CD14-positive monocyte (primary cell): ENCODE measurements at regions not wholly inside any gene's neighbourhood (a gene's known extent, or its start where the extent isn't known, plus 50 kb on each side); places are given as distances from the start of the nearest gene placed in this dataset.

Source experiments
- DNase-seq, 3 donors: peaks; one replicate each; pipeline ENCODE4 v3.0.0-alpha.2; 2011 to 2022
- H2AFZ ChIP-seq: 2 replicates; pipeline ENCODE4 v1.6.0; 2012; ENCODE audit warnings: mild to moderate bottlenecking, low read depth, low read length, inconsistent platforms; ENCODE audit not compliant: insufficient read depth, poor library complexity, severe bottlenecking
- H3K27ac ChIP-seq, 2 donors: 1 replicate in 1 of 2; 2 replicates in 1 of 2; pipeline ENCODE4 v1.5.1; 2012 to 2013; ENCODE audit warnings: low read length in 2 of 2, control low read depth in 1 of 2, inconsistent platforms in 1 of 2, low read depth in 1 of 2, mild to moderate bottlenecking in 1 of 2
- H3K27me3 ChIP-seq, 2 donors: one replicate each; pipeline versions ENCODE4 v1.6.0 to v1.6.1; 2011 to 2013; ENCODE audit warnings: low read length in 2 of 2; ENCODE audit not compliant: control insufficient read depth in 2 of 2, insufficient read depth in 2 of 2
- H3K36me3 ChIP-seq, 2 donors: replicated peaks in 1 of 2; 1 replicate in 1 of 2; 2 replicates in 1 of 2; pipeline versions ENCODE4 v1.5.1 to v1.6.1; 2012 to 2013; ENCODE audit warnings: low read length in 2 of 2, control low read depth in 1 of 2, inconsistent platforms in 1 of 2, mild to moderate bottlenecking in 1 of 2; ENCODE audit not compliant: insufficient read depth in 2 of 2, control insufficient read depth in 1 of 2
- H3K4me1 ChIP-seq, 2 donors: 1 replicate in 1 of 2; 2 replicates in 1 of 2; pipeline versions ENCODE4 v1.5.1 to v1.6.1; 2012 to 2013; ENCODE audit warnings: low read length in 2 of 2, control low read depth in 1 of 2, inconsistent platforms in 1 of 2, mild to moderate bottlenecking in 1 of 2, moderate library complexity in 1 of 2; ENCODE audit not compliant: insufficient read depth in 2 of 2, control insufficient read depth in 1 of 2
- H3K4me2 ChIP-seq: replicated peaks from 2 replicates; pipeline ENCODE3; 2012; ENCODE audit warnings: low read length, moderate library complexity, mild to moderate bottlenecking; ENCODE audit not compliant: poor library complexity, severe bottlenecking; ENCODE audit errors: extremely low read depth
- H3K4me3 ChIP-seq, 3 experiments: fragments of 200-600 bp in 1 of 3; sonication (generic) in 1 of 3; replicated peaks in 1 of 3; 1 replicate in 2 of 3; 2 replicates in 1 of 3; pipeline ENCODE4 v1.5.1; 2011 to 2013; ENCODE audit warnings: low read length in 3 of 3, mild to moderate bottlenecking in 3 of 3, control low read depth in 2 of 3, low read depth in 2 of 3, inconsistent platforms in 1 of 3, moderate library complexity in 1 of 3
- H3K79me2 ChIP-seq: 2 replicates; pipeline ENCODE4 v1.6.0; 2012; ENCODE audit warnings: mild to moderate bottlenecking, control low read depth, inconsistent platforms, low read length, moderate library complexity; ENCODE audit not compliant: insufficient read depth
- H3K9ac ChIP-seq: 2 replicates; pipeline ENCODE4 v1.6.0; 2017; ENCODE audit warnings: low read length, mild to moderate bottlenecking; ENCODE audit not compliant: insufficient read depth, poor library complexity, severe bottlenecking
- H3K9me3 ChIP-seq, 2 donors: replicated peaks in 1 of 2; 1 replicate in 1 of 2; 2 replicates in 1 of 2; pipeline versions ENCODE4 v1.5.1 to v1.6.1; 2012 to 2013; ENCODE audit warnings: low read length in 2 of 2, control low read depth in 1 of 2; ENCODE audit not compliant: control insufficient read depth in 1 of 2, insufficient read depth in 1 of 2
- H4K20me1 ChIP-seq: 2 replicates; pipeline ENCODE4 v1.6.0; 2012; ENCODE audit warnings: mild to moderate bottlenecking, low read length, control low read depth, moderate library complexity; ENCODE audit not compliant: insufficient read depth
- H3K27ac Mint-ChIP-seq, 7 donors: one replicate each; pipeline ENCODE4 v1.8.0; 2020; ENCODE audit warnings: mild to moderate bottlenecking in 7 of 7, mixed read lengths in 7 of 7, moderate library complexity in 6 of 7, inconsistent platforms in 2 of 7
- H3K27me3 Mint-ChIP-seq, 3 donors: one replicate each; pipeline ENCODE4 v1.8.0; 2021 to 2022; ENCODE audit warnings: low read depth in 3 of 3, mild to moderate bottlenecking in 3 of 3, mixed read lengths in 3 of 3, moderate library complexity in 3 of 3, inconsistent platforms in 1 of 3
- H3K36me3 Mint-ChIP-seq, 2 donors: one replicate each; pipeline ENCODE4 v1.8.0; 2020; ENCODE audit warnings: mixed read lengths in 2 of 2, inconsistent platforms in 1 of 2, mild to moderate bottlenecking in 1 of 2
- H3K4me1 Mint-ChIP-seq: one replicate; pipeline ENCODE4 v1.8.0; 2020; ENCODE audit warnings: mild to moderate bottlenecking, mixed read lengths
- H3K4me3 Mint-ChIP-seq, 2 donors: one replicate each; pipeline ENCODE4 v1.8.0; 2020; ENCODE audit warnings: mild to moderate bottlenecking in 2 of 2, mixed read lengths in 2 of 2, moderate library complexity in 1 of 2
- H3K9me3 Mint-ChIP-seq, 7 donors: one replicate each; pipeline ENCODE4 v1.8.0; 2020 to 2022; ENCODE audit warnings: mixed read lengths in 7 of 7, mild to moderate bottlenecking in 6 of 7, moderate library complexity in 6 of 7, inconsistent platforms in 2 of 7
- WGBS: methylation state at CpG from one replicate; pipeline ENCODE4 v1.1.5; 2013; ENCODE audit warnings: missing lambda C conversion rate; ENCODE audit not compliant: insufficient coverage; 5-methylcytosine and 5-hydroxymethylcytosine counted together
- intact Hi-C, 2 donors: fragments of 100-400 bp; cut with micrococcal nuclease; formaldehyde crosslinking; loops; one replicate each; pipeline versions ENCODE4 v1.15.0 to v1.15.1; 2023
- TF ChIP-seq, protein P1 (sequence below): fragments of 200-600 bp; IDR thresholded peaks from one replicate; pipeline ENCODE4 v1.8.0; 2022; ENCODE audit warnings: antibody characterized with exemption, mild to moderate bottlenecking

DNA sequence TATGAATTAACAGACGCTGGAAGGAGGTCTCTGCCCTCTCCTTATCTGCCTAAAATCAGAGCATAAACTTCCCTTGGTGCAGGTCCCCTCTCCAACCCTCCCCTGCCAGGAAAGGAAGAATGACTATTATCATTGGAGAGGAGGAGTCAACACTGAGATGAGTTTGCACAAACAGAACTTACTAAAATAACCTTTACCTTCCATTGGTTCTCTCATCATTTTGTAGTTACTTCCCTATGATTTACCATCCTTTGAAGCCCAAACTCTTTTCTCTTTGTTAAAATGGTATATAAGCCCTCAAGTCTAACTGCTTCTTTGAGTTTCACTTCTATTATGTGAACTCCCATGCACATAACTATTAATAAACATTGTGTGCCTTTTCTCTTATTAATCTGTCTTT is 64.2 kb upstream of the EEA1 start:
- peaks cover 8 to 10% of the 10 kb centered on the region in 2 donors for H3K4me1 ChIP-seq

DNA sequence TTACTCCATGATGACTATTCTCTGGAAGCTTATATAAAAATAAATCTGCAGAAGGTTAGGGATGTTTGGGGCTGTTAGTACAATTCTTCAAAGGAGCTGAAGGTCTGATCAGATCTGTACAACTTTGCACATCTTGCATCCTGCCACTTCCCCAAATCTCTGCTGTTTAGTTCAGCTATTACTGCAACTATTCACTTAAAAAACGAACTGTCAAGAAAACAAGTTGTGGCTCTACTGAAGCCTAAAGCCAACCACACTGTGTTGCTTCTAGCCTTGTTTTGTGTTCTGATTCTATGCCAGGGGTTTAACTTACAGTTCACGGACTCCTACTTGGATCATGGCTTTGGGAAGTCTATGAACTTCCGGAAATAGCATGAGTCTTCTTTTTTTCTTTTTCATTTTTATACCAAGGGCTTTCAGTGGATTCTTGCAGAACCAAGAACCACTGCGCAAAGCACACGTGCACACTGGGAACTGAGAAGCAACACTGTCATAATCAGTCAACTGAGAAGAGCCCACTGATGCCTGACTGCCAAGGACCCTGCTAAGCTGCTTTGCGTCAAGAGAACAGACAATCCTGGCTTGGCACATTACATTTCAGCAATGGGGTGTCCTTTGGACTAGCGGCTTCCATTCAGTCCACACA is 66.3 kb upstream of the EEA1 start:
- Histone ChIP-seq H3K27ac (no peak overlapping the region), H3K79me2 (no peaks in the 10 kb centered on the region), H3K36me3 (no peaks in the 10 kb centered on the region), H3K9ac (no peak overlapping the region), H3K4me2 (no peak overlapping the region), H4K20me1 (no peaks in the 10 kb centered on the region), H3K4me1 (no peaks in the 10 kb centered on the region), H3K27me3 (no peaks in the 10 kb centered on the region), H2AFZ (no peak overlapping the region), H3K9me3 (peaks cover 0 to 3% of the 10 kb centered on the region in 2 donors), H3K4me3 (no peak overlapping the region)
- Mint-ChIP-seq H3K27me3 (peaks cover 0 to 6% (median 2%) of the 10 kb centered on the region in 3 donors), H3K9me3 (peaks cover 0 to 6% (median 2%) of the 10 kb centered on the region in 7 donors), H3K27ac (no peak overlapping the region), H3K4me3 (no peak overlapping the region), H3K4me1 (peaks cover 4% of the 10 kb centered on the region), H3K36me3 (no peaks in the 10 kb centered on the region)
- 97% methylated on average over 5 of the region's 7 CpGs for WGBS
- TF ChIP-seq, protein P1, sequence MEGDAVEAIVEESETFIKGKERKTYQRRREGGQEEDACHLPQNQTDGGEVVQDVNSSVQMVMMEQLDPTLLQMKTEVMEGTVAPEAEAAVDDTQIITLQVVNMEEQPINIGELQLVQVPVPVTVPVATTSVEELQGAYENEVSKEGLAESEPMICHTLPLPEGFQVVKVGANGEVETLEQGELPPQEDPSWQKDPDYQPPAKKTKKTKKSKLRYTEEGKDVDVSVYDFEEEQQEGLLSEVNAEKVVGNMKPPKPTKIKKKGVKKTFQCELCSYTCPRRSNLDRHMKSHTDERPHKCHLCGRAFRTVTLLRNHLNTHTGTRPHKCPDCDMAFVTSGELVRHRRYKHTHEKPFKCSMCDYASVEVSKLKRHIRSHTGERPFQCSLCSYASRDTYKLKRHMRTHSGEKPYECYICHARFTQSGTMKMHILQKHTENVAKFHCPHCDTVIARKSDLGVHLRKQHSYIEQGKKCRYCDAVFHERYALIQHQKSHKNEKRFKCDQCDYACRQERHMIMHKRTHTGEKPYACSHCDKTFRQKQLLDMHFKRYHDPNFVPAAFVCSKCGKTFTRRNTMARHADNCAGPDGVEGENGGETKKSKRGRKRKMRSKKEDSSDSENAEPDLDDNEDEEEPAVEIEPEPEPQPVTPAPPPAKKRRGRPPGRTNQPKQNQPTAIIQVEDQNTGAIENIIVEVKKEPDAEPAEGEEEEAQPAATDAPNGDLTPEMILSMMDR: no peak
- no peak for DNase-seq
- intact Hi-C loops: no loop called here

More for the DNA sequence above, 64.2 kb upstream of the EEA1 start:
- Histone ChIP-seq H3K36me3 (no peaks in the 10 kb centered on the region), H3K27ac (no peak overlapping the region), H3K27me3 (no peaks in the 10 kb centered on the region), H3K9ac (no peak overlapping the region), H3K4me2 (no peak overlapping the region), H3K4me3 (no peak overlapping the region), H3K9me3 (peaks cover 0 to 3% of the 10 kb centered on the region in 2 donors), H3K79me2 (no peaks in the 10 kb centered on the region), H4K20me1 (no peaks in the 10 kb centered on the region), H2AFZ (no peak overlapping the region)
- Mint-ChIP-seq H3K4me3 (no peak overlapping the region), H3K27ac (no peak overlapping the region), H3K27me3 (peaks cover 0 to 4% (median 2%) of the 10 kb centered on the region in 3 donors), H3K36me3 (no peaks in the 10 kb centered on the region), H3K4me1 (peaks cover 13% of the 10 kb centered on the region), H3K9me3 (peaks cover 0 to 6% (median 2%) of the 10 kb centered on the region in 7 donors)
- intact Hi-C loops: no loop called here
- TF ChIP-seq, protein P1: no peak
- no peak for DNase-seq
- no CpG with 5 or more reads among the region's 1 CpG for WGBS
